ENCODE measurements at regions not wholly inside any gene's neighbourhood (a gene's known extent, or its start where the extent isn't known, plus 50 kb on each side); places are given as distances from the start of the nearest gene placed in this dataset.
"Not testable (repeated sequence)": the region's sequence is repeated elsewhere in the genome, so short reads cannot be mapped to it uniquely, and the experiment has no call there.

DNA sequence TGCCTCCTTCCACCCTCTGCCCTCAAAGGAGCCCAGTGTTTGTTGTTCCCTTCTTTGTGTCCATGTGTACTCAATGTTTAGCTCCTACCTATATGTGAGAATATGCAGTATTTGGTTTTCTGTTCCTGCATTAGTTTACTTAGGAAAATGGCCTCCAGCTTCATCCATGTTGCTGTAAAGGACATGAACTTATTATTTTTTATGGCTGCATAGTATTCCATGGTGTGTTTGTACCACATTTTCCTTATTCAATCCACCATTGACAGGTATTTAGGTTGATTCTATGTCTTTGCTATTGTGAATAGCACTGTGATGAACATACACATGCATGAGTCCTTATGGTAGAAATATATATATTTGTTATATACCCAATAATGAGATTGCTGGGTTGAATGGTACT, 89.2 kb downstream of the CETN3 start:
- not testable (repeated sequence) for TF ChIP-seq POLR2A (IDR thresholded peaks at IDR 0.05)
- TF ChIP-seq, protein P1, sequence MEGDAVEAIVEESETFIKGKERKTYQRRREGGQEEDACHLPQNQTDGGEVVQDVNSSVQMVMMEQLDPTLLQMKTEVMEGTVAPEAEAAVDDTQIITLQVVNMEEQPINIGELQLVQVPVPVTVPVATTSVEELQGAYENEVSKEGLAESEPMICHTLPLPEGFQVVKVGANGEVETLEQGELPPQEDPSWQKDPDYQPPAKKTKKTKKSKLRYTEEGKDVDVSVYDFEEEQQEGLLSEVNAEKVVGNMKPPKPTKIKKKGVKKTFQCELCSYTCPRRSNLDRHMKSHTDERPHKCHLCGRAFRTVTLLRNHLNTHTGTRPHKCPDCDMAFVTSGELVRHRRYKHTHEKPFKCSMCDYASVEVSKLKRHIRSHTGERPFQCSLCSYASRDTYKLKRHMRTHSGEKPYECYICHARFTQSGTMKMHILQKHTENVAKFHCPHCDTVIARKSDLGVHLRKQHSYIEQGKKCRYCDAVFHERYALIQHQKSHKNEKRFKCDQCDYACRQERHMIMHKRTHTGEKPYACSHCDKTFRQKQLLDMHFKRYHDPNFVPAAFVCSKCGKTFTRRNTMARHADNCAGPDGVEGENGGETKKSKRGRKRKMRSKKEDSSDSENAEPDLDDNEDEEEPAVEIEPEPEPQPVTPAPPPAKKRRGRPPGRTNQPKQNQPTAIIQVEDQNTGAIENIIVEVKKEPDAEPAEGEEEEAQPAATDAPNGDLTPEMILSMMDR (IDR thresholded peaks at IDR 0.05) = not testable (repeated sequence)

Measured in stomach (tissue), 4 donors.